Aorta (tissue), 5 donors: ENCODE measurements at regions not wholly inside any gene's neighbourhood (a gene's known extent, or its start where the extent isn't known, plus 50 kb on each side); places are given as distances from the start of the nearest gene placed in this dataset.
"Not testable (repeated sequence)": the region's sequence is repeated elsewhere in the genome, so short reads cannot be mapped to it uniquely, and the experiment has no call there.

Experiments used
- ATAC-seq: fragments of 200-7000 bp; cut with Tn5 transposase; one replicate; pipeline ENCODE4 v1.9.1; 2022; ENCODE audit warnings: moderate library complexity; ENCODE audit not compliant: low FRiP score
- DNase-seq, 2 donors: peaks; one replicate each; pipeline ENCODE4 v3.0.0-alpha.2; 2020
- H3K27ac ChIP-seq, 2 donors: one replicate each; pipeline ENCODE4 v1.5.1; 2013; ENCODE audit warnings: low read length in 2 of 2, mild to moderate bottlenecking in 2 of 2, moderate library complexity in 2 of 2, control low read depth in 1 of 2, inconsistent platforms in 1 of 2, low read depth in 1 of 2
- H3K27me3 ChIP-seq, 2 donors: one replicate each; pipeline ENCODE4 v1.6.1; 2013; ENCODE audit warnings: control low read depth in 1 of 2, low read length in 1 of 2, mild to moderate bottlenecking in 1 of 2, moderate library complexity in 1 of 2; ENCODE audit not compliant: insufficient read depth in 2 of 2, control insufficient read depth in 1 of 2
- H3K36me3 ChIP-seq, 2 donors: one replicate each; pipeline ENCODE4 v1.6.1; 2013; ENCODE audit warnings: control low read depth in 1 of 2, low read length in 1 of 2, mild to moderate bottlenecking in 1 of 2; ENCODE audit not compliant: insufficient read depth in 2 of 2, control insufficient read depth in 1 of 2
- H3K4me1 ChIP-seq, 2 donors: one replicate each; pipeline ENCODE4 v1.6.1; 2013; ENCODE audit warnings: low read length in 2 of 2, control low read depth in 1 of 2, mild to moderate bottlenecking in 1 of 2, moderate library complexity in 1 of 2; ENCODE audit not compliant: insufficient read depth in 2 of 2, control insufficient read depth in 1 of 2
- H3K4me3 ChIP-seq, 2 donors: one replicate each; pipeline ENCODE4 v1.5.1; 2013; ENCODE audit warnings: low read length in 2 of 2, control low read depth in 1 of 2, mild to moderate bottlenecking in 1 of 2
- H3K9me3 ChIP-seq: one replicate; pipeline ENCODE4 v1.6.1; 2013; ENCODE audit warnings: mild to moderate bottlenecking, low read length; ENCODE audit not compliant: control insufficient read depth
- WGBS, 2 donors: extraction: QIAGEN DNeasy Blood & Tissue Kit; methylation state at CpG; one replicate each; pipeline ENCODE4 v1.1.7; 2013; 5-methylcytosine and 5-hydroxymethylcytosine counted together
- intact Hi-C, 2 donors: fragments of 100-400 bp; cut with DNase I; formaldehyde crosslinking; loops; one replicate each; pipeline versions ENCODE4 v1.14.2 to v1.15.0; 2022
- donor health status: healthy with polysubstance abuse.
- donor health status: Bipolar disorder and iron deficiency.
- donor health status: DM: no; HTN: no; CAD: no.
- donor health status: DM: no; HTN: no; CAD: no.
- donor health status: DM: yes; HTN: yes; CAD: no.

DNA sequence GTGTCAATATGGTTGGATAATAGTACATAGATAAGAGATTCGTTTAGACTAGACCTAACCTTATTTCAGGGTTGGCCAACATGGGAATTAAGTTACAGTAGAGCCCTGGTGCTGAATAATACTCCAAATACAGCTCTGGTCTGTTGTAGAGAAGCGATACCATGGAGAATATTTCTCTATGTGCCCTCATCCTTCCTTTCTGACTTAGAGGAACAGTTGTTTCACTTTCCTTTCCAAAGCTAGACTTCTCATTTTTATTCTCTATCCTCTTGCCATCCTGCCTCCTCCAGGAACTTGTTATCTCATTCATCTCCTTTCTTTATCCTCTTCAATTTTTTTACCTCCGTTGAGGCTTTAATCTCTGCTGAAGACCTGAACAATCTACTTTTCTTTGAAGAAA lies 68.9 kb downstream of the EDN1 start:
- no peak overlapping the region for H3K4me3 ChIP-seq
- no peak overlapping the region for H3K27ac ChIP-seq
- H3K4me1 ChIP-seq = peaks cover 4 to 12% of the 10 kb centered on the region in 2 donors
- no peaks in the 10 kb centered on the region for H3K27me3 ChIP-seq
- H3K36me3 ChIP-seq = no peaks in the 10 kb centered on the region
- DNase-seq (no peak), ATAC-seq (no peak)
- H3K9me3 ChIP-seq = no peaks in the 10 kb centered on the region
- intact Hi-C loops = no loop called here
- WGBS, 2 donors = 83 to 88% methylated on average over 3 of the region's 3 CpGs

DNA sequence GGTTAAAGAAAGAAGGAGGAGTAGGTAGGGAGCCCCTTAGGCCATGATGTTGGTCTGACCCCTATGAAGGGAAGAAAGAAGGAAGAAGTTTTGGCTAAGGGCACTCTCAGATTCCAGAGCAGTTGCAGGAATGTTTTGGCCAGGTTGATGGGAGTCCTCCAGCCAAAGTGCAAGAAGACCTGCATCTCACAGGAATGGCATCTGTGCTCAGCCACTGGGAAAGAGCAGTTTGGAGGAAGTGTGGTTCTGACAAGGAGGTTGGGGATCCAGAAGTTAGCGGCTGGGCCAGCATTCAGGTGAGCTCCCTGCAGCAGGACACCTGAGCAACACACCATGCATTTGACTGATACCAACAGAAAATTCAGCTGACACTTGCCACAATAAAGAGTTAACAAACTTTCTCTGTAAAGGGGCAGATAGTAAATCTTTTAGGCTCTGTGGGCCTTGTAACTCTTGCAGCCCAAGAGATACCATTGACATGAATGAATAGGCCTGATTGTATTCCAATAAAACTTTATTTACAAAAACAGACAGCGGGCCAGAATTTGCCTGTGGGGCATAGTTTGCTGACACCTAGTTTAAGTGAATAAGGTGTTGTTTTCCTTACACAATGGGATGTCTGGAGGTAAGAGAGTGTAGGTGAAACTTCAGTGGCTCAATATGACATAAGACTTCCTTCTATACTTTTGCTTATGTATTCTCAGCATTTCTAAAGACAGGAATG lies 71.0 kb downstream of the EDN1 start:
- H3K4me3 ChIP-seq = no peak overlapping the region
- intact Hi-C loops = no loop called here
- ATAC-seq = no peak
- H3K9me3 ChIP-seq = no peaks in the 10 kb centered on the region
- no peak for DNase-seq
- no peaks in the 10 kb centered on the region for H3K36me3 ChIP-seq
- H3K27ac ChIP-seq = no peak overlapping the region
- no peaks in the 10 kb centered on the region for H3K27me3 ChIP-seq
- H3K4me1 ChIP-seq = peaks cover 1 to 6% of the 10 kb centered on the region in 2 donors
- 92 to 98% methylated on average over 2 of the region's 2 CpGs for WGBS, 2 donors

DNA sequence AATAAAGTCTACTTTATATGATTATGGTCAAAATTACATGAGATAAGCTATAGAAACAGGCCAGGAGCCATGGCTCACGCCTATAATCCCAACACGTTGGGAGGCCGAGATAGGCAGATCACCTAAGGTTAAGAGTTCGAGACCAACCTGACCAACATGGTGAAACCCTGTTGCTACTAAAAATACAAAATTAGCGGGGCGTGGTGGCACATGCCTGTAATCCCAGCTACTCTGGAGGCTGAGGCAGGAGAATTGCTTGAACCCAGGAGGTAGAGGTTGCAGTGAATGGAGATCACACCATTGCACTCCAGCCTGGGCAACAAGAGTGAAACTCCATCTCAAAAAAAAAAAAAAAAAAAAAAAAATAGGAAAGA lies 73.1 kb downstream of the EDN1 start:
- H3K4me3 ChIP-seq, H3K4me1 ChIP-seq, H3K27ac ChIP-seq, H3K27me3 ChIP-seq, H3K9me3 ChIP-seq, DNase-seq, intact Hi-C loops, ATAC-seq, H3K36me3 ChIP-seq: not testable (repeated sequence)
- WGBS, 2 donors = 97 to 99% methylated on average over 6 of the region's 6 CpGs

DNA sequence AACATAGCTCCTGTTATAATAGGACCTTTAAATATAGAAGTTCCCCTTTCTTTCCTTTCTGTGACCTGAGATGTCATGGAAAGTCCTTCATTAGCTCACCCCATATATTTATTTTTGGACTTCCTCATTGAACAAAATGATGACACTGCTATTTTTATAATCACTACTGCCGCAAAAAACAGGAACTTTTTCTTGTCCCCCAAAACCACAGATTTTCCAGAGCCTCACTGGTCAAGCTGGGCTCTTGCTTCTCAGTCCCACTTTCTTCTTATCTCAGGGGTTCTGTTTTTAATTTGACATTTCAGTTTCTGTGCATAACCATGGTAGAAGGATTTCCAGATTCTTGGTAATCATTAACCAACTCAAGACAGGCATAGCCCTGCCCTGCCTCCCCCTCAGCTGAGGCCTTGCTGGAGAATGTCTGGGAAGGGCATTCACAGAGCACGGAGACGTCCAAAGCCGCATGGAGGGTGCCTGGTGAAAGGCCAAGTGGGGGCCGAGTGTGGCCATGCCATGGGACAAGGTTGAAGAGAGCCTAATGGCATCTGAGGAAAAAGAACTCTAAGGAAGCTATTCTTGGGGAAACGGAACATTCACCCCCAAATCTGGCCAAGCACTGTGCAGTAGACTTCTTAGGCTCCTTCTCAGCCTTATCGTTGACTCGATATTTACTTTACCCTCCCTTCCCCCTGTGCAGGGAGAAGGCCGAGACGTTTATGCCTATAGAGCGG lies 73.7 kb downstream of the EDN1 start:
- Histone ChIP-seq H3K9me3 (no peaks in the 10 kb centered on the region), H3K4me1 (peaks cover 0 to 6% of the 10 kb centered on the region in 2 donors), H3K36me3 (no peaks in the 10 kb centered on the region), H3K27me3 (no peaks in the 10 kb centered on the region), H3K4me3 (no peak overlapping the region), H3K27ac (no peak overlapping the region)
- no peak for DNase-seq
- 94 to 97% methylated on average over 11 of the region's 11 CpGs for WGBS, 2 donors
- no peak for ATAC-seq
- intact Hi-C loops = no loop called here

DNA sequence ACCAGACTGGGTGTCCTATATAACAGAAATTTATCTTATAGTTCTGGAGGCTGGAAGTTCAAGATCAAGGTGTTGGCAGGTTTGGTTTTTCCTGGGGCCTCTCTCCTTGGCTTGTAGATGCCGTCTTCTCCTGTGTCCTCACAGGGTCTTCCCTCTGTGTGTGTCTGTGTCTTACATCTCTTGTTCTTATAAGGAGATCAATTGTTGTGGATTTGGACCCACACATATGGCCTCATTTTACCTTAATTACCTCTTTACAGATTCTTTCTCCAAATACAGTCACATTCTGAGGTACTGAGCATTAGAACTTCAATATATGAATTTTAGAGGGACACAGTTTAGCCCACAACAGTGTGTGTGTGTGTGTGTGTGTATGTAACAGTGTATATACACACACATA lies 74.5 kb downstream of the EDN1 start:
- H3K4me1 ChIP-seq = peaks cover 0 to 3% of the 10 kb centered on the region in 2 donors
- no peaks in the 10 kb centered on the region for H3K9me3 ChIP-seq
- no peak for ATAC-seq
- H3K27ac ChIP-seq = no peak overlapping the region
- no peak overlapping the region for H3K4me3 ChIP-seq
- 95 to 100% methylated on average over 1 of the region's 1 CpG for WGBS, 2 donors
- intact Hi-C loops = no loop called here
- no peaks in the 10 kb centered on the region for H3K27me3 ChIP-seq
- no peak for DNase-seq
- H3K36me3 ChIP-seq = no peaks in the 10 kb centered on the region

DNA sequence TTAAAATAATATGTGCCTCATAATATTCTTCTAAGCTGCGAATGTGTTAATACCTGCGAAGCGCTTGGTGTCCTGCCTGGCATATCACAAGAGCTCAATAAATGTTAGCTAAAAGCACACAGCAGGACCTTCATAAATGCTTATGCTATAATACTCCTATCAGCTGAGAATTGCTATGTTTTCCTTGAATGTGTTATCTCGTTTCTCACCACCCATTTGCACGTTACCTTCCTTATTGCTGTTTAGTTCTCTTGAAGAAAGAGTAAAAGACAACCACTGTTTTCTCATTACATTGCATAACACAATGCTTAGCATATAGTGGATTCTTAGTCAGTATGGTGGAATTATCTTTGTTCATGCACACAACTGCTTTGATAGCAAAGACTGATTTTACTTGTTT lies 76.6 kb downstream of the EDN1 start:
- Histone ChIP-seq H3K27ac (no peak overlapping the region), H3K36me3 (no peaks in the 10 kb centered on the region), H3K4me3 (no peak overlapping the region), H3K4me1 (peaks cover 2 to 3% of the 10 kb centered on the region in 2 donors), H3K9me3 (no peaks in the 10 kb centered on the region), H3K27me3 (no peaks in the 10 kb centered on the region)
- intact Hi-C loops = no loop called here
- ATAC-seq = no peak
- DNase-seq = no peak
- 96 to 99% methylated on average over 5 of the region's 5 CpGs for WGBS, 2 donors

DNA sequence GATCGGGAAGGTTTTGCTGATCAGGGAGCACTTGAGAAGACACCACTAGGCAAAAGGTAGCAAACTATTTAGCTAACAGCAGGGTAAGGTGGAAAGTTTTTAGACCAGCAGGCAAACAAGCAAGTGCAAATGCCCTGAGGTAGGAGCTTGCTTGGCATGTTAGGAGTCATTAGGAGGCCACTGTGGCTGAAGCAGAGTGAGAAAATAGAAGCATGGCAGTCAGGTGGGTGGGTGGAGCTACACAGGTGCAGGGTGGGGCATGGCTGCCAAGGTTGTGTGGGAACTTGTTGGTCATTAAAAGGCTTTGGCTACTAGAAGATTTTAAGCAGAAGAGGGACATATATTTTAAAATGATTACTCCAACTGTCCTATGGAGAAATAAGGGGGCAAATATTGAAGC lies 77.3 kb downstream of the EDN1 start:
- H3K27me3 ChIP-seq = no peaks in the 10 kb centered on the region
- no peaks in the 10 kb centered on the region for H3K36me3 ChIP-seq
- DNase-seq = no peak
- H3K27ac ChIP-seq = no peak overlapping the region
- H3K4me1 ChIP-seq = peaks cover 3% of the 10 kb centered on the region in 2 donors
- H3K9me3 ChIP-seq = no peaks in the 10 kb centered on the region
- intact Hi-C loops = no loop called here
- no peak overlapping the region for H3K4me3 ChIP-seq
- 96 to 98% methylated on average over 1 of the region's 1 CpG for WGBS, 2 donors
- ATAC-seq = no peak

DNA sequence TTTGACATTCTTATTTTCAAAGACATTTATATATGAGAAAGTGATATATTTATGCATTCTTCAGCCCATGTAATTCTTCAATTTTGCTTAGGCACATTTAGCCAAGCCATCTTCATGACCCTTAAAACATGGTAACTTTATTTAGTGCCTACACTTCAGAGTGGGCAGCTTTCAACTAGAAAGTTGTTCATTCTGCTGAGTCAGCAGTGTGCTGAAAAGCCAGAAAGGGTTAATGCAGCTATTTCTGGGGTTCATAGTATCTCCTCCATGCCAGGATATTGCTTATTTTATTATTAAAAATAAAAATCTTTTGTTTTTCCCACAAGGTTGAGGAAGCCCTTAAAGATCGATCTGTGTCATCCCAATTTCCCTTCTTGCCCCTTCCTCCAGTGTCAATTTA lies 79.2 kb downstream of the EDN1 start:
- DNase-seq (no peak), ATAC-seq (no peak)
- 93 to 97% methylated on average over 1 of the region's 1 CpG for WGBS, 2 donors
- intact Hi-C loops = no loop called here
- Histone ChIP-seq H3K4me3 (no peak overlapping the region), H3K9me3 (no peaks in the 10 kb centered on the region), H3K4me1 (peaks cover 3% of the 10 kb centered on the region in 2 donors), H3K27ac (no peak overlapping the region), H3K27me3 (no peaks in the 10 kb centered on the region), H3K36me3 (no peaks in the 10 kb centered on the region)

DNA sequence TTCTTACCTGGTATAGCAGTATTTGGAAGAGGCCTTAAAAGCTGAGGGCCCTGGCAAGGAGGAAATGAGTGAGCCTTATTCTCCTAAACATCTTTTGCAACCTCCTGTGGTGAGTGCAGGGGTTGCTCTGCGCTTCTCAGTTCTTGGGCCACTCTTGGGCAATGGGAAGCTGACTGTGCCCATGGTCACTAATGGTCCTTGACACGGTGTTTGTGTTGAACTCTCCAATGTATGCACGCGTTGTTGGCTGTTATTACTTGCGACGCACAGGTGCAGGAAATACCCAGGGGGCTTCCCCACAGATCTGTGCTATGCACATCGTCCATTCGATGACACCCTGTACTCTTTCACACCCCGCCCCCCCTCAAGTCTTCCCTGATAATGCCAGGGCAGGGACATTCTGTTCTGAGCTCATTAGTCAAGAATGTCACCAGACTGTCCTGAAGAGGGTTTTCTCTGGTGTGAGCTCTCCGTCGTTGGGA lies 79.7 kb downstream of the EDN1 start:
- DNase-seq = peak in 1 of 2 donors; percentile 57
- H3K27ac ChIP-seq = no peak overlapping the region
- H3K9me3 ChIP-seq = no peaks in the 10 kb centered on the region
- no peak overlapping the region for H3K4me3 ChIP-seq
- no peaks in the 10 kb centered on the region for H3K36me3 ChIP-seq
- H3K4me1 ChIP-seq = peaks cover 3% of the 10 kb centered on the region in 2 donors
- intact Hi-C loops = no loop called here
- no peaks in the 10 kb centered on the region for H3K27me3 ChIP-seq
- ATAC-seq = no peak
- 96% methylated on average over 11 of the region's 11 CpGs for WGBS, 2 donors
